CD14-positive monocyte (primary cell): ENCODE measurements at regions not wholly inside any gene's neighbourhood (a gene's known extent, or its start where the extent isn't known, plus 50 kb on each side); places are given as distances from the start of the nearest gene placed in this dataset.

Source experiments
- DNase-seq, 3 donors: peaks; one replicate each; pipeline ENCODE4 v3.0.0-alpha.2; 2011 to 2022
- H2AFZ ChIP-seq: 2 replicates; pipeline ENCODE4 v1.6.0; 2012; ENCODE audit warnings: mild to moderate bottlenecking, low read depth, low read length, inconsistent platforms; ENCODE audit not compliant: insufficient read depth, poor library complexity, severe bottlenecking
- H3K27ac ChIP-seq, 2 donors: 1 replicate in 1 of 2; 2 replicates in 1 of 2; pipeline ENCODE4 v1.5.1; 2012 to 2013; ENCODE audit warnings: low read length in 2 of 2, control low read depth in 1 of 2, inconsistent platforms in 1 of 2, low read depth in 1 of 2, mild to moderate bottlenecking in 1 of 2
- H3K27me3 ChIP-seq, 2 donors: one replicate each; pipeline versions ENCODE4 v1.6.0 to v1.6.1; 2011 to 2013; ENCODE audit warnings: low read length in 2 of 2; ENCODE audit not compliant: control insufficient read depth in 2 of 2, insufficient read depth in 2 of 2
- H3K36me3 ChIP-seq, 2 donors: replicated peaks in 1 of 2; 1 replicate in 1 of 2; 2 replicates in 1 of 2; pipeline versions ENCODE4 v1.5.1 to v1.6.1; 2012 to 2013; ENCODE audit warnings: low read length in 2 of 2, control low read depth in 1 of 2, inconsistent platforms in 1 of 2, mild to moderate bottlenecking in 1 of 2; ENCODE audit not compliant: insufficient read depth in 2 of 2, control insufficient read depth in 1 of 2
- H3K4me1 ChIP-seq, 2 donors: 1 replicate in 1 of 2; 2 replicates in 1 of 2; pipeline versions ENCODE4 v1.5.1 to v1.6.1; 2012 to 2013; ENCODE audit warnings: low read length in 2 of 2, control low read depth in 1 of 2, inconsistent platforms in 1 of 2, mild to moderate bottlenecking in 1 of 2, moderate library complexity in 1 of 2; ENCODE audit not compliant: insufficient read depth in 2 of 2, control insufficient read depth in 1 of 2
- H3K4me2 ChIP-seq: replicated peaks from 2 replicates; pipeline ENCODE3; 2012; ENCODE audit warnings: low read length, moderate library complexity, mild to moderate bottlenecking; ENCODE audit not compliant: poor library complexity, severe bottlenecking; ENCODE audit errors: extremely low read depth
- H3K4me3 ChIP-seq, 3 experiments: fragments of 200-600 bp in 1 of 3; sonication (generic) in 1 of 3; replicated peaks in 1 of 3; 1 replicate in 2 of 3; 2 replicates in 1 of 3; pipeline ENCODE4 v1.5.1; 2011 to 2013; ENCODE audit warnings: low read length in 3 of 3, mild to moderate bottlenecking in 3 of 3, control low read depth in 2 of 3, low read depth in 2 of 3, inconsistent platforms in 1 of 3, moderate library complexity in 1 of 3
- H3K79me2 ChIP-seq: 2 replicates; pipeline ENCODE4 v1.6.0; 2012; ENCODE audit warnings: mild to moderate bottlenecking, control low read depth, inconsistent platforms, low read length, moderate library complexity; ENCODE audit not compliant: insufficient read depth
- H3K9ac ChIP-seq: 2 replicates; pipeline ENCODE4 v1.6.0; 2017; ENCODE audit warnings: low read length, mild to moderate bottlenecking; ENCODE audit not compliant: insufficient read depth, poor library complexity, severe bottlenecking
- H3K9me3 ChIP-seq, 2 donors: replicated peaks in 1 of 2; 1 replicate in 1 of 2; 2 replicates in 1 of 2; pipeline versions ENCODE4 v1.5.1 to v1.6.1; 2012 to 2013; ENCODE audit warnings: low read length in 2 of 2, control low read depth in 1 of 2; ENCODE audit not compliant: control insufficient read depth in 1 of 2, insufficient read depth in 1 of 2
- H4K20me1 ChIP-seq: 2 replicates; pipeline ENCODE4 v1.6.0; 2012; ENCODE audit warnings: mild to moderate bottlenecking, low read length, control low read depth, moderate library complexity; ENCODE audit not compliant: insufficient read depth
- H3K27ac Mint-ChIP-seq, 7 donors: one replicate each; pipeline ENCODE4 v1.8.0; 2020; ENCODE audit warnings: mild to moderate bottlenecking in 7 of 7, mixed read lengths in 7 of 7, moderate library complexity in 6 of 7, inconsistent platforms in 2 of 7
- H3K27me3 Mint-ChIP-seq, 3 donors: one replicate each; pipeline ENCODE4 v1.8.0; 2021 to 2022; ENCODE audit warnings: low read depth in 3 of 3, mild to moderate bottlenecking in 3 of 3, mixed read lengths in 3 of 3, moderate library complexity in 3 of 3, inconsistent platforms in 1 of 3
- H3K36me3 Mint-ChIP-seq, 2 donors: one replicate each; pipeline ENCODE4 v1.8.0; 2020; ENCODE audit warnings: mixed read lengths in 2 of 2, inconsistent platforms in 1 of 2, mild to moderate bottlenecking in 1 of 2
- H3K4me1 Mint-ChIP-seq: one replicate; pipeline ENCODE4 v1.8.0; 2020; ENCODE audit warnings: mild to moderate bottlenecking, mixed read lengths
- H3K4me3 Mint-ChIP-seq, 2 donors: one replicate each; pipeline ENCODE4 v1.8.0; 2020; ENCODE audit warnings: mild to moderate bottlenecking in 2 of 2, mixed read lengths in 2 of 2, moderate library complexity in 1 of 2
- H3K9me3 Mint-ChIP-seq, 7 donors: one replicate each; pipeline ENCODE4 v1.8.0; 2020 to 2022; ENCODE audit warnings: mixed read lengths in 7 of 7, mild to moderate bottlenecking in 6 of 7, moderate library complexity in 6 of 7, inconsistent platforms in 2 of 7
- CTCF ChIP-seq: fragments of 200-600 bp; IDR thresholded peaks from one replicate; pipeline ENCODE4 v1.8.0; 2022; ENCODE audit warnings: antibody characterized with exemption, mild to moderate bottlenecking
- WGBS: methylation state at CpG from one replicate; pipeline ENCODE4 v1.1.5; 2013; ENCODE audit warnings: missing lambda C conversion rate; ENCODE audit not compliant: insufficient coverage; 5-methylcytosine and 5-hydroxymethylcytosine counted together
- intact Hi-C, 2 donors: fragments of 100-400 bp; cut with micrococcal nuclease; formaldehyde crosslinking; loops; one replicate each; pipeline versions ENCODE4 v1.15.0 to v1.15.1; 2023

- H3K27ac Mint-ChIP-seq, result no peak overlapping the region
- H2AFZ ChIP-seq, result no peak overlapping the region
- no peaks in the 10 kb centered on the region for H3K36me3 ChIP-seq
- DNase-seq, result no peak
- H3K4me3 ChIP-seq, result no peak overlapping the region
- H3K9me3 ChIP-seq, result peaks cover 14 to 25% of the 10 kb centered on the region in 2 donors
- no peaks in the 10 kb centered on the region for H3K79me2 ChIP-seq
- H3K4me1 ChIP-seq, result no peaks in the 10 kb centered on the region
- no peak overlapping the region for H3K27ac ChIP-seq
- no peak for TF ChIP-seq CTCF
- WGBS, result no CpG with 5 or more reads among the region's 1 CpG
- intact Hi-C loops, result no loop called here
- H3K4me1 Mint-ChIP-seq, result no peaks in the 10 kb centered on the region
- peaks cover 3 to 13% (median 7%) of the 10 kb centered on the region in 7 donors for H3K9me3 Mint-ChIP-seq
- no peak overlapping the region for H3K4me3 Mint-ChIP-seq
- H4K20me1 ChIP-seq, result no peaks in the 10 kb centered on the region
- H3K36me3 Mint-ChIP-seq, result no peaks in the 10 kb centered on the region
- H3K27me3 Mint-ChIP-seq, result no peaks in the 10 kb centered on the region
- H3K27me3 ChIP-seq, result no peaks in the 10 kb centered on the region
- H3K9ac ChIP-seq, result no peak overlapping the region
- H3K4me2 ChIP-seq, result no peak overlapping the region
Measured at GRCh38 chr5:103901885-103902284, 339.3 kb upstream of the NUDT12 start.

- DNase-seq, result no peak
- Mint-ChIP-seq H3K4me3 (no peak overlapping the region), H3K9me3 (peaks cover 2 to 7% (median 5%) of the 10 kb centered on the region in 7 donors), H3K27me3 (no peaks in the 10 kb centered on the region), H3K36me3 (no peaks in the 10 kb centered on the region), H3K27ac (no peak overlapping the region), H3K4me1 (no peaks in the 10 kb centered on the region)
- peaks cover 10 to 23% of the 10 kb centered on the region in 2 donors for H3K9me3 ChIP-seq
- H4K20me1 ChIP-seq, result no peaks in the 10 kb centered on the region
- H3K4me1 ChIP-seq, result no peaks in the 10 kb centered on the region
- H3K36me3 ChIP-seq, result no peaks in the 10 kb centered on the region
- no peak overlapping the region for H3K9ac ChIP-seq
- no peak overlapping the region for H2AFZ ChIP-seq
- no peak overlapping the region for H3K4me3 ChIP-seq
- no peak for TF ChIP-seq CTCF
- H3K4me2 ChIP-seq, result no peak overlapping the region
- intact Hi-C loops, result no loop called here
- H3K79me2 ChIP-seq, result no peaks in the 10 kb centered on the region
- no peaks in the 10 kb centered on the region for H3K27me3 ChIP-seq
- WGBS, result no CpG with 5 or more reads among the region's 3 CpGs
- no peak overlapping the region for H3K27ac ChIP-seq
Measured at GRCh38 chr5:103896593-103896992, 334.0 kb upstream of the NUDT12 start.
